HG03520 (cell line): ENCODE measurements at regions not wholly inside any gene's neighbourhood (a gene's known extent, or its start where the extent isn't known, plus 50 kb on each side); places are given as distances from the start of the nearest gene placed in this dataset.
"Not testable (repeated sequence)": the region's sequence is repeated elsewhere in the genome, so short reads cannot be mapped to it uniquely, and the experiment has no call there.

Experiments
- ATAC-seq: cut with Tn5 transposase; IDR thresholded peaks from one replicate; pipeline ENCODE4 v1.9.1; 2021; ENCODE audit warnings: mild to moderate bottlenecking, moderate library complexity; ENCODE audit not compliant: unreplicated experiment

DNA sequence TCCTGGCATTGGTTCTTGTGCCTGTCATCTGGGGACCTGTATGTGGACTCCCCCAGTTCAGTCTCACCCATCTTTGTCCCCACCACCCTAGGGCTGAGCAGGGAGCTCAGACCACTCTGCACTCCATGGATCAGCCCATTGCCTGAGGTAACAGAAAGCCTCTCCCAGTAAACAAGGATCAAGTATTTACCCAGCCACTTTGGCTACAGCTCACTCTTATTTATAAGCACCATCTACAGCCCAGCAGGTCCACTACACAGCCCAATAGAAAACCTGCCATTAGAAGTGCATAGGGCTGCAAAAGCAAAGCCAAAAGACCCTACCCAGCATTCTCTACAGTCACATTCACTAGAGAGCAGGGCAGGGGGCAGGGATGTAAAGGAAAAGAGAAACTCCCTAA is 335.0 kb upstream of the SYNCRIP start:
- ATAC-seq: no peak

DNA sequence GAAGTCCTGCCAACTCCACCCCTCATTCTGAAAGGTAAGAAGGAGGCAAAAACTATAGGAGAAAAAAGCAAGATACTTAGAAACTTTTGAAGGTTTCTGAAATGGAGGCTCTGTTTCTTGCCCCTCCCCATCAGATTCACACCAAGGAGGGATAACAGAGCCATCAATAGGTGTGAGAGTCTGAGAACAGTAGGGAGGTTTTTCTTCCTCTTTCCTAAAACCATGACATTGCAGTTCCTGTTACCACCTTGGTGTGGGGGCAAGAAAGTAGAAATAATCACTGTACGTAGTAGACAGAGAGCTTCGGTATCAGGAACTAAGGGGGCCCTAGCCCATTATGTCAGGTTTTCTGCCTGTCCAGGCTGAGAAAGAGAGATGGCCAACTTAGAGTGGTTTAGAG is 333.3 kb upstream of the SYNCRIP start:
- ATAC-seq: peak; percentile 89

DNA sequence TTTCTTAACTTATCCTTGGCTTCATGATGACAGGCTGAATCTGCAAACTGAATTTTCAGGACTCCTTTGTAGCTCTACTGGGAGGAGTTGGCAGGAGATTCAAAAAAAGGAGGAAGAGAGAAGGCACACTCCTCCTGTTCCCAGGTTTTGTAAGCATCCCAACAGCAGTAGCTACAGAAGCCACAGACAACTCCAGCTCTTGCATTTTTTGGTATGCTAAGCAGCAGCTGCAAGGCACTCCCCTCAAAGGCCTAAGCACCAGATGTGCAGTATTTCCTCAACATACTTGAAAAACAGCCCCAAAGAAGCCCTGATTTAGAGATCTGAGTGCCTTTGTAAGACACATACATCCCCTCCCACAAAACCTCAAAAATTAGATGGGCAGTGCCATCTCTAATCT is 328.6 kb upstream of the SYNCRIP start:
- no peak for ATAC-seq

DNA sequence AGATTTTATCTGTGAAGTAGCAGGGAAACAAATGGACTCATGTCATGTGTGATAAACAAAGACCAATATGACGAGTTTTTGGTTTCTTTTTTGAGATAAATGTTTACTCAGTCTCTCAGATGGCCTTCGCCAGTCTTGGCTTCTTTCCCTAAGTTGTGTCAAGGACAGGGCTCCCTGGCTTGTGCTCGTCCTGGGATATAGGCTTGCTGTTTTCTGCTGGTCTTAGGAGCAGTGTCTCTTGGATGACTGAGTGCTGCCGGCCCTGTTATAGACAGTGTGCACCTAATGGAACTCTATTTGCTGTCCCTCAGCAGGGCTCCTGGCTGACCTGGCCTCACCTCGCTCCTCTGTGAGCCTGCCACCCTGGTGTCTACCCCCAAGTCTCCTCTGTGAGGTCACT is 324.1 kb upstream of the SYNCRIP start:
- no peak for ATAC-seq

DNA sequence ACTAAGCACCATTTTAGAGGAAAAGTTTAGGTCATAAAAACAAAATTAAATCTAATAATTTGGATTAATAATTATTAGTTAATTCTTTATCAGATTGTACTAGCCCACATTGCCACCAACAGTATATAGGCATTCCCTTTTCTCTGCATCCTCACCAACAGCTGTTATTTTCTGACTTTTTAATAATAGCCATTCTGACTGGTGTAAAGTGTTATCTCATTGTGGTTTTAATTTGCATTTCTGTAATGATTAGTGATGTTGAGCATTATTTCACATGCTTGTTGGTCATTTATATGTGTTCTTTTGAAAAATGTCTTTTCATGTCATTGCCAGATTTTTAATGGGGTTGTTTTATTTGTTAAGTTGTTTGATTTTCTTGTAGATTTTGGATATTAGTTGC is 319.1 kb upstream of the SYNCRIP start:
- ATAC-seq: no peak

DNA sequence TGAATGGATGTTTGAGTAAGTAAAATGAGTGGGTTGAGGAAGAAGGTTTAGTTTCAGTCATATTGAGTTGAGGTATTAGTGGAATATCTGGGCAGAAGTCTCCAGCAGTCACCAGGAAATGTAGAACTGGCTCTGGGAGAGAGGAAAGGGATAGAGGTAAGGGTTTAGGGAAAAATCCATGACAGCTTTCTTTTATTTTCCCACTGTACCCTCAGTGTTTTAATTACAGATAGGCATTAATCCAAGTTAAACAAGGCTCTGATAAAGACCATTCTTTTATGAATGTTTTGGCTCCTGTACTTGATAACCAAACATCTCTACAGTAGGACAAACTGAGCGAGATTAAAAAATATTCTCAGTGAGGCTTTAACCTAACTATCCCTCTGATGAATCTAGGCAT is 318.4 kb upstream of the SYNCRIP start:
- ATAC-seq: no peak

DNA sequence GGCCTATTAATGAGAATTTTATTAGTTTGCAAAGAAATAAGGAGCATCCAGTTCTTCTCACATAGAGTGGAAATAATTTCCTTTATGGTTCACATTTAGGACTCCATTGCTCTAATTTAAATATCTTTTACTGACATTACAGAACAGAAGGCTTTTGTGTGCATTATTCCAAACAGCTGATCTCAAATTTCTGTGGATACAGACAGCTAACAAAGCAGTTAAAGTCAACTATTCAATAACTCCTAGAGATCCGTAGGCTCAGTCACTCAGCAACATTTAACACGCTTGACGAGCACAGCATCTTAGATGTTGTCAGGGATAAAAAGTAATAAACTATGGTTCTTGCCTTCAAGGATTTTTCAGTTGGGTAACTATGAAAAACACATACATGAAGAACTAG is 305.8 kb upstream of the SYNCRIP start:
- no peak for ATAC-seq

DNA sequence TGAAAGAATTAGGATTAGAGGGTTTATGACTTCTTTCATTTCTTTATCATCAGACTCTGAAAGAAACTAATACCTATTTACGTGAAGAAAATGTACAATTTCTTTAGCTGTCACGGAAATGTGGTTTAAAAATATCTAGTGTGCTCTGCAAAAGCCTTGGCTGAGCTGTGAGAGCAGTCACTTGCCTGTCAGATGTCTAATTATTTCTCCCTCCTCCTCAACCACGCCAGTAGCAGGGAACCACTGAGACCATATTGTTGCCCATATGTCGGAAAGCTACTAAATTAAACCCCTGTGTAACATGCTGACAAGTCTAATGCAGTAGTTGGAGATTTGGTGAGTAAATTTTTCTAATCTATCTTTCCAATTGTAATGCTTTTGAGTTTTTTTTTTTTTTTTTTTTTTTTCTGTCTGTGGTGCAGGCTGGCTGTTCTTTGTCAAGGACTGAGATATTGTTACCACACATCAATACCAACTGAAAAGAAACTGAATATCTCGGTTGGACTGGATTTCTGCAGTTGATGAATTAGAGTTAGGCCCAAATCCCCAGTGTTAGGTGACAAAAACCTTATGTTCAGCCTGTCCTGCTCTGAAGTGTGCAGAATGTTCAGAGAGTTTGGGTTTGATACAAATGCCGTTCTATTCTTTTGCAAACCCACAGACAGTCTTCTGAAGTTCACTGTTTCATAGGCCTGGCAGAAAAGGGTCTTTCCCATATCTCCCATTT is 302.9 kb upstream of the SYNCRIP start:
- ATAC-seq: no peak

DNA sequence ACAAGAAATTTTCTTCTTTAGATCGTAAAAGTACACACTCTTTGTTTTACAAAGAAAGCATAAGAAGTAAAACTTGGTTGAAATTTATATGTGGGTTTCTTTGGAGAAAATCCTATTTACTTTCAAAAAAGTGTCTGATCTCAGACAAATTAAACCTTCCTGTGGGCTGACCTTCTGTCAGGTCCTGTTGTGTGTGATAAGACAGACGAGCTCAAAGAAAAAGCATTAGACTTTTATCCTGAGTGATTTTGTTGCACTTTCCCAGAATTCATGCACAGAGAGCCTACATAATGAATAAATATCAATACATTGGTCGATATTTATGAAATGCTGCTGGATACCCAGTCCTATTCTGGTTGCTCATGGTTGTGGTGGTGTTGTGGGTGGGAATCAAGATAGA is 302.1 kb upstream of the SYNCRIP start:
- ATAC-seq: no peak

DNA sequence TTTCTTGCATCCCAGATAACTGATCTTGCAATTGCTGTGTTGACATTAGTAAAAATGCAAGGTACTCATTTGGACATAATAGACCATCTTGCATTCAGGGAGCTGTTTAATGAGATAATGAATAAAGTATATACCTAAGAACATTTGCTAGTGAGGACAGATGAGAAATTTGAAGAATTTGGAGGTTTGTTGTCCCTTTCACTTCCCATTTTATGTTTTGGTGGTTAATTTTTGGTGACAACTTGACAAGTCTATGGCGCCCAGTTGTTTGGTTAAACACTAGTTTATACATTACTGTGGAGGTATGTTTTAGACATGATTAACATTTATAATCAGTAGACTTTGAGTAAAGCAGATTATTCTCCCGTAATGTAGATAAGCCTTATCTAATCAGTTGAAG is 300.2 kb upstream of the SYNCRIP start:
- ATAC-seq: no peak

DNA sequence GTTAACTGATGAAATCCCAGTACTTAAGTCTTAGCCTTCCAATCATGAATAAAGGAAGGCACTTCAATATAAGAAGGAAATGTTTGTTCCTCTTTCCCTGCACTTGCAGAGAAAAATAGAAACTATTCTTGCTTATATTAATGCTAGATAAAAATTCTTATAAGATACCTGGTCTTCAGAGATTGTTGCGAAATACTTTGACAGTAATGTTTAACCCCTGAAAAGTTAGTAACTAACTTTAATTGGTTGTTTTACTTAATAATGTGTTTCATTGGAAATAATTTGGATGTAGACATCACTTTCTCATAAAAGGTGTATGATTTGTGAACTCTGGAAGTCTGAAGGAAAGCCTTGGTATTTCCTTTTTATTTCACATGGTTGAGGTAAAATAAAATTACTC is 294.2 kb upstream of the SYNCRIP start:
- ATAC-seq: no peak

DNA sequence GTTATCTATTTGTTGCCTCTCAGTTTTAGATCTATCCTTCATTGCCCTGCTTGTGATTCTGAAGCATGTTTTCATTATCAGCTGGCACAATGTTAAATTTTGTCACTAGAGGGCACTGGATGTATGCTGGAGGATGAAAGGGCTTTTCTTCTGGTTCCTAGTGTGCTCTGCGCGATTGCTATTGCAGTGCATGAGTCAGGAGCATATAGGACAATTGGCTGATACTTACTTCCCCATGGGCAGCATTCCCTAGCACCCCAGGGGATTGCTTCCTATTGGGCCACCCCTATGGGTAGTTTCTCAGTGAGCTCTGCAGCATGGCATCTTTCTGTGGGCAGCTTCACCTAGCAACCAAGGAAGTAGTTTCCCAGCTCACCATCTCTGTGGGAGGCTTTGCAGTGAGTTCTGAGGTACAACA is 280.3 kb upstream of the SYNCRIP start:
- ATAC-seq: peak; percentile 92

DNA sequence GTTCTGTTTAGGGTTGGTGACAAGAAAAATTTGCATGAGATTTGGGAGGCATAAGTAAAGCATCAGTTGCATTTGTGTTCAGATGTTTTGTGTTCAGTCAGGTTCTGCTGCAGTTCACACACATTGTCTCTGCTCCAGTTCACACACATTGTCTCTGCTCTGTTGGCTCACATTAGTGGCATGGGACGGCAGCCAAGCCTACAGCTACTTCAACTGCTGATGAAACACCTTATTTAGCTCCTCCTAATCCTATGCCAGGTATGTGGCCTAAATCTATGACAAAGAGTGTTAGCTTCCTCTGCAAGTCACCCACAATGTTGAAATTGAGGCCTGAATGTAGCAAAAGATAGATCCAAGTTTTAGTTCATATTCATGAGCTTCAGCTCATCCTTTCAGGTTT is 278.1 kb upstream of the SYNCRIP start:
- ATAC-seq: no peak

DNA sequence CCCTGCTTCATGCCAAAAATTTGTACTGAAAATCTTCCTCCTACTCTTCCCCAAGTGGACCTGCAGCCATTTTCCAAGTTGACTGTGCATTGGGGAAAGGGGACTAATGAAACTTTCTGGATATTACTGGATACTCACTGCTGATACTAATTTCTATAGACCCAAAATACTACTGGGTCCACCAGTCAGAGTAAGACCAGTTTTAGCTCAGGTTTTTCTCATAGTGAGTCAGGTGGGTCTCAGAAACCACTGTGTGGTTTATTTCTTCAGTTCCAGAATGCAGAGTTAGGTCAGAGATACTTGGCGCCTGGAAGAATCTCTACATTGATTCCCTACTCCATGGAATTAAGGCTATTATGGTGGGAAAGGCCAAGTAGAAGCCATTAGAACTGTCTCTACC is 274.8 kb upstream of the SYNCRIP start:
- no peak for ATAC-seq

DNA sequence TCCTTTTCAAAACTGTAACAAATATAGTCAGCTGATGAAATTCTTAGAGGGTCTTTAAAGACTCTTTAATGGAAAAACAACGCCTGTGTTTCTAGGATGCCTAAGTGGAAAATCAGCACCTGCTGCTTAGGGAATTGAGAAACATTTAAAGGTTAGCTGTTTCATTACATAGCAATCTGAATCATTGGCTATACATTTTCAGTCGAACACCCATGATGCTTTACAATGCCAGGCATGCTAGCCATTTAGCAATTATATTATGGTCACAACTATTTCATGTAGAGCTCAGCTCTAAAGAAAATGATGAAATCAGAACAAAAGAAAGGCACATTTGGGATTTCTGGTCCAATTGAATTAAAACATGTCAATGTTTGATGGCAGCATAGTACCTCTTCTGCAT is 270.3 kb upstream of the SYNCRIP start:
- ATAC-seq: no peak

DNA sequence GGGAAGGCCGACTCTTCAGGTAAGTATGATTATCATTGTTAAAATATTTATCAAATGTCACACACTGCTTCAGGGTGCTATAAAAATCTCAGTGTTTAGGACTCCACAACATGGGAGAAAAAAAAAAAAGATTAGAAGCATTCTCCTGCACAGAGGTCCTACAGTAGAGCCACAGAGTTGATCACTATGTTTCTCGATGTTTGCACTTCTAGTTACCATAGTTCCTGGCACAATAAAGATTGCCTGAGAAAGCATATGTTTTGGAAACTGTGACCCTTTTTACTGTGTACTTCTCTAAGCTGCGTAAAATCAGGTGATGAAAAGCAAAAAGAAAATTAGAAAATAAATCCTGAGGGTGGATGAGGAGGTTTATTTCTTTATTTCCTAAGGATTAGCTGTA is 269.9 kb upstream of the SYNCRIP start:
- ATAC-seq: no peak

DNA sequence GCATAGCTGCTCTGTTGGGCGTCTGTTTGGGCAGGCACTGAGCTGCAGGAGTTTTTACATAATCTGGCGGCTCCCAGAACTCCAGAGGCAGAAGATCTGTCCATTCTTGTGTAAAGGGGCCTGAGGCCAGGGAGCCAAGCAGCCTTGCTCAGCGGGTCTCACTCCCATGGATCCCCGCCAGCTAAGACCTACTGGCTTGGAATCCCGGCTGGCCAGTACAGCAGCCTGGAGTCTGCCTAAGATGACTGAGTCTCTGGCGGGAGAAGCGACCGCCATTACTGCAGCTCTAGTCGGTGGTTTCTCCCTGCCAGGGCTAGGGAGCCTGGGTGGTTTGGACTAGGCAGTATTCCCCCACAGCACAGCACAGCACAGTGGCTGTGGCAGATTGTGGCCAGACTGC is 268.4 kb upstream of the SYNCRIP start:
- no peak for ATAC-seq

DNA sequence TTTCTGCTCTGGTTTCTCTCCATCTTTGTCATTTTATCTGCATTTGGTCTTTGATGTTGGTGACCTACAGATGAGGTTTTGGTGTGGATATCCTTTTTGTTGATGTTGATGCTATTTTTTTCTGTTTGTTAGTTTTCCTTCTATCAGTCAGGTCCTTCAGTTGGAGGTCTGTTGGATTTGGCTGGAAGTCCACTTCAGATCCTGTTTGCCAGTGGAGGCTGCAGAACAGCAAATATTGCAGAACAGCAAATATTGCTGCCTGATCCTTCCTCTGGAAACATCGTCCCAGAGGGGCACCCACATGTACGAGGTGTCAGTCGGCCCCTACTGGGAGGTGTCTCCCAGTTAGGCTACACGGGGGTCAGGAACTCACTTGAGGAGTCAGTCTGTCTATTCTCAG is 265.4 kb upstream of the SYNCRIP start:
- ATAC-seq: not testable (repeated sequence)

DNA sequence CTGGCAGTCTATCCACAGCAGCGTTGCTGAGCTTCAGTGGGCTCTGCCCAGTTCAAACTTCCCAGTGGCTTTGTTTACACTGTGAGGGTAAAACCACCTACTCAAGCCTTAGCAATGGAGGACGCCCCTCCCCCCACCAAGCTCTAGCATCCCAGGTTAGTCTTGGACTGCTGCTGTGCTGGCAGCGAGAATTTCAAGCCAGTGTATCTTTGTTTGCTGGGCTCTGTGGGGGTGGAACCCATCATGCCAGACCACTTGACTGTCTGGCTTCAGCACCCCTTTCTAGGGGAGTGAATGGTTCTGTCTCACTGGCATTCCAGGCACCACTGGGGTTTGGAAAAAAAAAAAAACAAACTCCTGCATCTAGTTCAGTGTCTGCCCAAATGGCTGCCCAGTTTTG is 249.7 kb upstream of the SYNCRIP start:
- ATAC-seq: no peak

DNA sequence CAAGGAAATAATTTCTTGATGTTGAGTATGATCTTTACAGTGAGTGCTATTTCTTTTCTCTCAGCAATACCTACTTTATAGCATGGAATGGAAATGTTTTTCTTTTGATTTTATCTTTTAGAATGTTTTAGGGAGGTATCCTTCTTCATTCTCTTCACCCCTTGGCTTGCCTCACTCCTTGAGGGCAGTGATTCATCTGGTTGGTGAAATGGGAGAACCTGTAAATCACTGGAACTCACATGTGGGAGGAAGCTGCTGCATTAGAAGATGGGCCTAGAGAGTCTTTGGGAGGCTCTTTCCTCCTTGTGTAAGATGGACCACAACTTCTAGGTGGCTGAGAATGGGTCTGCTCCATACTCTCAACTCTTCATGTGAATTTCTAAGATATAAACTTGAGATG is 244.8 kb upstream of the SYNCRIP start:
- ATAC-seq: no peak

DNA sequence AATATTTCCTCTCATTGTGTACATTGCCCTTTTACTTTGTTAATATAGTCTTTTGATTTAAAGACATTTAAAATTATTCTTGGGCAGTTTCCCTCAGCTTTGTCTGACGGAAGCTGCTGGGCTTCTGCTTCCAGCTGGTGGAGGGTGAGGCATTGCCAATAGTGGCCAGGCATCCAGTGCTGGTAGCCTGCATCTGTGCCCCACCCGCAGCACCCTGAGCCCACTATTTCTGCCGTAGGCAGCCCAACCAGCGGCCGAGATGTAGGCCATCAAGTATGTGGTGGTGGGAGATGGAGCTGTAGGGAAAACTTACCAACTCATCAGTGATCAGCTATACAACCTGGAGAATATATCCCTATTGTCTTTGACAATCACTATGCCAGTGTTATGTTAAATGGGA is 226.0 kb upstream of the SYNCRIP start:
- no peak for ATAC-seq

DNA sequence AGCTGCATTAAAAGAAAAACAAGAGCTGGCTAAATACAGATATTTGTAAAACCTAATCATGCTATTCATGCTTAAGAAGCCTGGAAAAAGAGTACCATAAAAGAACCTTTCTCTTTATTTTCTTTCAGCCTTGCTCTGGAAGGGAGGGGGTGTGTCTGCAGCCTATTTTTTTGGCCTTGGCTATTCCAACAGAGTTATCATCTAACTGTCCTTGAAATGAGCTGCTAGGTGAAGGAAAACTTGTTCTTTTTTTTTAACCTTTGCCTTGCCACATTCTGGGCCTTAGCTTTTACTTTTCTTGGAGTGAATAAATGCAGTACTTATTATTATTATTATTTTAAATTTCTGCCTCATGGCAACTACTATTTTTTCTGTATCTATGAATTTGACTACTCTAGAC is 224.9 kb upstream of the SYNCRIP start:
- no peak for ATAC-seq

DNA sequence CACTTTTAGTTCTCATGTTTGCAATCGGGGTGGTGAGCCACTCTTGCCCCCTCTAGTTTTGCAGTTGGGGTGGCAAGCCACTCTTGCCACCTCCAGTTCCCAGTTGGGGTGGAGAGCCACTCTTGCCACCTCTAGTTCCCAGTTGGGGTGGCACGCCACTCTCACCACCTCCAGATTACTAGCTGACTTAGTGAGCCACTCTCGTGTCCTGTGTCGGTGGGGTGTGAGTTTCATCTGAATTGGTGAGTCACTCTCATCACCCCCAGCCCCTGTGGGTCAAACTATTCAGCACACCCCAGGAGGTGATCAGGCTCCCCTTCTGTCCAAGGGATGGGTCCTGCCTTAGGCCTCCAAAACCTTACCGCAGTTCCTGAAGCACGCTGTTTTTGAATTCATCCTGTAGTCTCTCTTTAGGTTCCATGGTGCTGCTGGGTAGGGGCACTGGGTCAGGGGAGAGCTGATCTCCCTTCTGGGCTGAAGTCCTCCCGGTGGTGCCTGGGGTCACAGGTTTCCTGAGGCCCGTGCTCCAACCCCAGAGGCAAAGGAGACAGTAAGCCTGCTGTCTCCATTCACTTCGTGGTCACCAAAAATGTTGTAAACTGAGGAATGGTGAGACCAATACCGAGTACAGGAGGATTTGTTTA is 224.2 kb upstream of the SYNCRIP start:
- ATAC-seq: no peak
